HG03575 (cell line): ENCODE measurements at regions not wholly inside any gene's neighbourhood (a gene's known extent, or its start where the extent isn't known, plus 50 kb on each side); places are given as distances from the start of the nearest gene placed in this dataset.
"Not testable (repeated sequence)": the region's sequence is repeated elsewhere in the genome, so short reads cannot be mapped to it uniquely, and the experiment has no call there.

Experiments used
- ATAC-seq: cut with Tn5 transposase; IDR thresholded peaks from one replicate; pipeline ENCODE4 v1.9.1; 2021; ENCODE audit not compliant: unreplicated experiment, insufficient number of reproducible peaks, low FRiP score; ENCODE audit errors: extremely low read depth

DNA sequence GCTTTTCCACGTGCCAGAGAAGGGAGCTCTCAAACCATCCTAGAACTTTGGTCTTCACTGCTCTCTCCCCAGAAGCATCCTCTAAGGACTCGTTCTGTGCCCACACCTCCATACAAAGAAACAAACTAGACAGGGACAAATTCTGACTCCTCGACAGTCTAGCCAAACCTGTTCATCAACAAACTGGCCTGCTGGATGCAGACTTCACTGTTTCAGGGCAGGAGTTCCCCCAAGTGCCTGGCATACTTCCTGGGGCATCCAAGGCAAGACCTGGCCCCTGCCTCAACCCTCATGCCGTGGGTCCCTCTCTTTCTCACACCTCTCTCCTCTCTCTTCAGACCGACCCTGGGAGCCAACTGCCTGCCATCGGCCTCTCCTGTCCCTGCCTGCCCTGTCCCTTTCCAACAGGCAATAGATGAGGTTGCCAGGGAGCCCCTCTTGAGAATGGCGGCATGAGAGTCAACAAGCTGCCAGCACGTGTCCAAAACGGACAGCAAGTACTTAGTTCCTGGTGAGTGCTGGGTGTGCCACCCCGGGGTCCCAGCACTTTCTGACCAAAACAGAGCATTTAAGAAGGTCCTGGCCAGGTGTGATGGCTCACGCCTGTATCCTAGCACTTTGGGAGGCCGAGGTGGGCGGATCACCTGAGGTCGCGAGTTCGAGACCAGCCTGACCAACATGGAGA is 79.1 kb upstream of the HES1 start:
- no peak for ATAC-seq

DNA sequence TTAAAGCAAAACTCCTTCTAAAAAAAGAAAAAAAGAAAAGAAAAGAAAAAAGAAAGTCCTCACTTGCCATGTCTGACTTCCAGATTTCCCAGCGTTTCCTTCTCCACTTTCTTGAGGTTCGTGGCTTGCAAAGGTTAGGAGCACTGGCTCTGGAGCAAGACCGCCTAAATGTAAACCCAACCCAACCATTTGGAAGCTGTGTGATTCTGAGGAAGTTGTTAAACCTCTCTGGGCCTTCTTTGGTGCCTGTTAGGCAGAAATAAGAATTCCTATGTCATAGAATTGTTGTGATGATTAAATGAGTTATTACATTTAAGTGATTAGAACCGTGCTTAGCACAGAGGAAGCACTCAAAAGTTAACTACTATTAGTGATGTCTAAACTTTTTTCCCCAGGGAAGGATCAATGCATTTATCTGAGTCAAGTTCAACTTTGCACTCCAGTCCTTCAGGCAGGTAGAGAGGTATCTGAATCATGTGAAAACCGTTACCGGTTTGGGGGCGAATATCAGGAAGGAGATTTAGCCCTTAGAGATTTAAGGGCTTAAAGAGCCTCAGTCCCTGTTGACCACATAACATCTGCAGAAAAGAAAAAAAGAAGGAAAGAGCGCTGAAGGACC is 78.3 kb upstream of the HES1 start:
- ATAC-seq: no peak

DNA sequence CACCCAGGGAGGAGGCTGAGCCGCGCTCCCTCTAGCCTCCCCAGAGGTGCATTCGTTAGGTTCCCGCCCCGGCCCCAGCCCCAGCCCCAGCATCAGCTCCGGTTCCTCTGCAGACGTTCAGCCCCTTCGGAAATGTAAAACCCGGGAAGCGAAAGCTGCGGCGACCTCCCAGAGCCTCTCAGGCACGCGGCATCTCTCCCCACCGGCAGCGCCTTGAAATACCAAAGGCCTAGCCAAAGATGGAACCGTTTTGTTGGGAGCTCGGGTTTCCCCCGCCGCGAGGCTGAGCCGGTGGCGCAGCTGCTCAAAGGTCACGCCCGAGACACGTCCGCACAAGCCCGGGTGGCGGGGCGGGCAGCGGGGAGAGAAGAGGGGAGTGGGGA is 77.8 kb upstream of the HES1 start:
- no peak for ATAC-seq

DNA sequence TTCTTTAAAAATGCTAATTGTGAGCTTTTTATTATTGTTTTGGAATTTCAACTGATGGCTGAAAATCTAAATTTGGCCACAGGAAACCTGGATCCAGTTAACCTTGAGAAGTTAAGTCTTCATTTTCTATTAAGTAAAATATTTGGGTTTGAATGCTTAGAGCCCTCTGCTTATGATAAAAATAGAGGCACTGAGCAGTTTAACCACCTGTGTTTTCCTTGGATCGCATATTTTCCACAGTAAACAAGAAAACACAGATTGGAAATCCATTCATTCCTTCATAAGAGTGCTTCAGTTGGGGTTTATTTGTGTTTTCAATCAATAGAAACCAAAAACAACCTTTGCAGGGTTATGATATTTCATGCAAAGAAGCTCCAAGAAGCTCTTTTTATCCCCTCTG is 77.2 kb upstream of the HES1 start:
- ATAC-seq: no peak

DNA sequence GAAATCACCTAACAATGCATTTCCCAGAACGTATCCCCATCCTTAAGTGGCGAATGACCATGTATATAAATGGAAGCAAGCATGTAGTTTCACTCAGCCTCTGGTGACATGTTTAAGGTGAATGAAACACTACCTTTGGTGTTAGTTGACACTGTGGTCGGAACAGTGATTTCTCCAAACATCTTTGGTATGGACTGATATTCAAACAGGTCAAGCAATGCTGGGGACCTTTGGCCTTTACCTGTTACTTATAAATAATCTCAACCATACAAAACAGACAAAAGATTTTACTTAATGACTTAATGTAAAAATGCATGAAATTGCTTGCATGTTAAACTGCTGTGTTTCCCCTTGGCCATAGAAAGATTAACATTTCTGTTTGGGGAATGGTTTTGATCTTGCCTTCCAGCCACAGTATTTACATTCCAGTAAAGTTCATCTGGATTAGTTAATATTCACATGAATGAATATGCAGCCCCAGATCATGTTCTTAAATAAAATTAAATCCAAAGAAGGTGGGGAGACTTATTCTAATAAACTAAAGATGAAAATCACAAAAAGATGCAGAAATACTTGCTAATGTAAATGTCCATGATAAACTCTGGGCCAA is 74.4 kb upstream of the HES1 start:
- ATAC-seq: no peak

DNA sequence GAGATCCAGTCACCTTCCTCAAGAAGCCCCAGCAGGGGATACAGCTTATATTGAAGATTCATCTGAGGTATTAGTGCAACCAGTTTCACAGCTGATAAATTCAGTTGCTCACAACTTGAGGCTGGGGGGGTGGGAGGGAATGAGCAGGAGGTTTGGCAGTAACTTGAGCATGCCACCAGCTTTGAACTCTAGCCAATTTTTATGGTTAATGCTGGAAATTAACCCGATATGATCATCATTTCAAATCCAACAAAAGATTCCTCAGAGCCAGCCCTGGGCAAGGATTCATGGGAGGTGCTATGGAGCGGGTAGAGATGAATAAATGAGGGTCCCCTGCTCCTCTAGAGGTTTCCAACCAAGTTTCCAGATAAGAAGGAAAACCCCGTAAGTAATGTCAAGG is 73.1 kb upstream of the HES1 start:
- ATAC-seq: no peak

DNA sequence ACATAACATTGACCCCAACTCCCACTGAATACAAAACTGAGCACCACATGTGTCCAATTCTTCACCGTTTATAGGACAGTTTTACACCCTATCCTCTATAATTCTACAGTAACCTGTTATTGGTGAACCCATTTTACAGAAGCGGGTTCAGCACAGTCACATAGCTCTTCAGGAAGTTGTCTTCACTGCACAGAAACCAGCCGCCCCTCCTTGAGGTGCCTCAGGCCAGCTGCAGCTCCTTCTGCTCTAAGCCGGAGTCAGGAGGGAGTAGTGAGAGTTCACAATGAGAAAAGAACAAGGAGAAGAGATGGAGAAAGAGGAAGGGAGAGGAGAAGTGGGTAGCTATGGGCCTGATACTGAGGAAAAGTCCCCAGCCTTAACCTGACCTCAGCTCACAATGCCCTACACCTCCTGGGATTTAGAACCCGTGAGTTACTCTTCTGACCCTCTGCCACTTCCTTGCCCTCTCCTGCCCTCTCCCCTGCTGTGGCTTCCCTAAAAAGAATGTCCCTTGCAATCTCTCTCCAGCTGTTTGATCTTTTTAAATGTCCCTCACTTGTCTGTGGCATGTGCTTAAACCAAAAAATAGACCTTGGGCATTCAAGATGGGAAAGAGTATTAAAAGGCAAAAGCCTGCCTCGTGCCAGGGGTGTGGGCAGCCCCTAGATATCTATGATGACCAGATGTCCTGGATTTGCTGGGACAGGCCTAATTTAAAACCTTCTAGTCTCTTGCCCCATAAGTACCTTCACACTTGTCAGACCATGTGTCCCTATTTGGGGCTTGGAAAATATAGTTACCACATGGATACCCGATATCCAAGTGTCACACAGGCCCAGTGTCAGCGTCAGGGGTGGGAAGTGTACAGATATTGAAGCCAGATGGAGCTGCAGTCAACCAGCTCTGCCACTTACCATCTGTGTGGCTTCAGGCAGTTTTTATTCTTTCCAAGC is 71.3 kb upstream of the HES1 start:
- ATAC-seq: no peak

DNA sequence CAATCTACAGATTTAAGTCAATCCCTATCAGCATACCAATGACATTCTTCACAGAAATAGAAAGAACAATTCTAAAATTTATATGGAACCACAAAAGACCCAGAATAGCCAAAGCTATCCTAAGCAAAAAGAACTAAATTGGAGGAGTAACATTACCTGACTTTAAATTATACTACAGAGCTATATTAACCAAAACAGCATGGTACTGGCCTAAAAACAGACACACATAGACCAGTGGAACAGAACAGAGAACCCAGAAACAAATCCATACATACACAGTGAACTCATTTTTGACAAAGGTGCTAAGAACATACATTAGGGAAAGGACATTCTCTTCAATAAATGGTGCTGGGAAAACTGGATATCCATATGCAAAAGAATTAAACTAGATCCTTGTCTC is 68.6 kb upstream of the HES1 start:
- ATAC-seq: not testable (repeated sequence)

DNA sequence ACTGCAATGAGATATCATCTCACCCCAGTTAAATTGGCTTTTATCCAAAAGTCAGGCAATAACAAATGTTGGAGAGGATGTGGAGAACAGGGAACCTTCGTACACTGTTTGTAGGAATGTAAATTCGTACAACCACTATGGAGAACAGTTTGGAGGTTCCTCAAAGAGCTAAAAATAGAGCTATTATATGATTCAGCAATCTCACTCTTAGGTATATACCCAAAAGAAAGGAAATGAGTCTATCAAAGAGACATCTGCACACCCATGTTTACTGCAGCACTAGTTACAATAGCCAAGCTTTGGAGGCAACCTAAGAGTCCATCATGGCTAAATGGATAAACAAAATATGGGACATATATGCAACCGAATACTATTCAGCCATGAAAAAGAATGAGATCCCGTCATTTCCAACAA is 68.0 kb upstream of the HES1 start:
- no peak for ATAC-seq

DNA sequence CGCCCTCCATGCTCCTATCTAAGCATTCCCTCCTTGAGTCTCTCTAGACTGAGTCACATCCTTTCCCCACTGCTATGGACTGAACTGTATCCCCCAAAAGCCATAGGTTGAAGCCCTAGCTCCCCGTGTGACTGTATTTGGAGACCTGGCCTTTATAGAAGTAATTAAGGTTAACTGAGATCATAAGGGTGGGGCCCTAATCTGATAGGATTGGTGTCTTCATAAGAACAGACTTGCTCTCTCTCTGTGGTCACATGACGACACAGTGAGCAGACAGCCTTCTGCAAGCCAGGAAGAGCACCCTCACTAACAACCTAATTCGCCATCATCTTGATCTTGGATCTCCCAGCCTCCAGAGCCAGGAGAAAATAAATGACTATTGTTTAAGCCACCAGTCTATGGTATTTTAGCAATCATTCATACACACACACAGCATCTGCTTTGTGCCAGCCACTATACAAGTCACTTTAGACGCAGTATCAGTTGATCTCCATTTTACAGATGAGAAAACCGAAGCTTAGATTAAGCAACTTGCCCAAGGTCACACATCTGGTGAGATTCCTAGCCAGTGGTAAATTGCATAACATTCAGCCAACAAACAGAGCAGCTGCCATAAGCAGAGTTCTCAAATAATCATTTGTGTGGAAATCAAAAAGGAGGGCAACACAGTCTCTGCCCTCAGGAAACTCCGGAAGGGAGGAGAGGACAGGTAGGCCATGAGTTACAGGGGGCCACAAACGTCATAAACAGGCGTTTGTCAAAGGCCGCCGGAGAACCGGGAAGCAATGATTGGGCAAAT is 66.3 kb upstream of the HES1 start:
- ATAC-seq: no peak

DNA sequence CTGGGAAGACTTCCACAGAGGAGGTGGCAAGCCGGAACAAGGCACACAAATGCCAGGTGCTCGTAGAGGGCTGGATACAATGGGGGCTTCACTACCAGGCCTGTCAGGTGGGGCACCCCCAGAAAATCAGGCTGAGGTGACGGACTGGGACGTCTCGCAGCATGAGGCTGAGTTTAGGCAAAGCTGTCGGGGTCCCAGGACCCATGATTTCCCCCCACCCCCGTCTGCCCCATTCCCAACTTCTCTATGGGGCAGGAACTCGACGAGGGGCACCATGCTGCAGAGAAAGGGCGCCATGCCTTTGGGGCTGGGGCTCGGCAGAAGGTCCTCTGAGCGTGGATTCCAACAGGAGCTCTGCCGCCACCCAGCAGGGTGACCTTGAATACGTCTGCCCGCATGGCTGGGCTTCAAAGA is 65.7 kb upstream of the HES1 start:
- peak; percentile 16 for ATAC-seq

DNA sequence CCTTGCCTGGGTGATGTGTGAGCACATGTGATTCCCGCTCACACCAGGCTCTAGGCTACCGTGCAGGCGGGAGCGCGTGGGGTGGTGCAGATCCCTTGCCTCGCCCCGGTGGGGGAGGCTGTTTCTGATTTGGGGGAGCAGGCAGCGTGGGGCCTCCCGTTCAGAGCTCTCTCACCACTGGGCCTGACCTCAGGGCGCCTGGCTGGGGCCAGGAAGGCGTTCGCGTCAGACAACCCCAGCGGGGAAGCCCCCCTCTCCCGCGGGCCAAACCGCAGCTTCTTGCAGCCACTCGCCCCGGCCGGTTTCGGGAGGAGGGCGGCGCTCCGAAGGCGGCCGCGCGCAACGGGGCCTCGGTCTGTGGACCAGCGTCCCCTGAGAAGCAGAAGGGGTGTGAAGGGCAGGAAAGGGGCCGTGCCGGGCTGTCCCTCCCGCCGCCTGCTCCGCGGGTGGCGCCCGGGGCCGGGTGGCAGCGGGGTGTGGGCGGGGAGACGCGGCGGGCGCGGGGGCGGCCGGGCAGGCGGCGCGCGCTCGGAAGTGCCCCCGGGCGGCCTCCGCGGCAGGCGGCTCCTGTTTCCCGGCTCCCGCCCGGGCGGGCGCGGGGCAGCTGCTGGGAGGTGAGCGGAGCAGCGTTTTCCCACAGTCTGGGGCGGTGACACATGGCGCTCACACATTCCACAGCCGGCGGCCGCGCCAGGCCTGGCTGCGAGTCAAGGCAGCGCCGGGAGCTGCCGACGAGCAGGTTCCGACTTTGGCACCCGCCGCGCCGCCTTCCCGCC is 65.1 kb upstream of the HES1 start:
- ATAC-seq: peak; percentile 53

DNA sequence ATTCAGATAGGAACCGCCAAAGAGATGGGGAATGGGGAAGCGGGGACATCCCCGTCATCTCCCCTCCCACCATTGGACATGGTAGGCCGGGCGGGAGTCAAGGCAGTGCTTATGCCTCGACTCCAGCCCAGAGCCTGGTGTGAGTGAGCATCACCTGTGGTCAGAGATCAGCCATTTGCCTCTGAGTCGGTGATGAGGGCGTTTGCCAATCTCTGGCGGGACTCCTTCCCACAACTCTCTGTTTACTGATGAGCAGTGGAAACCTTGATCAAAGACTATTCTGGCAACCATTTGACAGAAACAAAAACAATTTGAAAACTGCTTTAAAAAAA is 63.9 kb upstream of the HES1 start:
- ATAC-seq: no peak

DNA sequence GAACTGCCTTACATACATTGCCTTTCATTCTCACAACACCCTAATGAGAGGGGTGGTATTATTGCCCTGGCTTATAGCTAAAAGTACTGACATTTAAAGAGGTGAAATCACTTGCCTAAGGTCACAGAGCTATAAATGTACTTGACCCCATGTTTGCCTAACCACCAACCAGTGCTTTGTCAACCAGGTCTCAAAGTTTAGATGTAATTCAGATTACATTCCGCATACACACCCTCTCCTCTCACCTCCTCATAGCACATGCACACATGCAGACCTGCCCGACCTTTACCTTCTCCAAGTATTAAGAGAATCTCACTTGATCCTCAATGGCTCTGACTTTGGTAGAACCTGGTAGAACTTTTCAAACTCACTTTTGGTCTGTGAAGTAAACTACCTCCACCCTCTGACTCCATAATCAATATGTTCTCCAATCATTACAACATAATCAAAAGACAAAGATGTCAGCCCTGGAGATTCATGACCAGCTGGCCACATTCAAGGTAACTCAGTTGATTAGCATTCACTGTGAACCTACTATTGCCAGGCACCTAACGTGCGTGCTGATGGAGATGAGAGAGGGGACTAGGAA is 63.2 kb upstream of the HES1 start:
- ATAC-seq: no peak

DNA sequence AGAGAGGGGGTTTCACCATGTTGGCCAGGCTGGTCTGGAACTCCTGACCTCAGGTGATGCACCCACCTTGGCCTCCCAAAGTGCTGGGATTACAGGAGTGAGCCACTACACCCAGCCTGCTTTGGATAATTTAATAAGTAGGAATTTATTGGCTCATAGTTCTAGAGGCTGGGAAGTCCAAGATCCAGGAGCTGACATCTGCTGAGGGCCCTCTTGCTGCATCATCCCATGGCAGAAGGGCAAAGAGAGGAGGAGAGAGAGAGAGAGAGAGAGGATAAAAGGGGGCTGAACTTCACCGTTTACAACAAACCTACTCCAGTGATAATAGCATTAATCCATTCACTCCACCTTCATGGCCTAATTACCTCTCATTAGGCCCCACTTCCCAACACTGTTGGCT is 62.0 kb upstream of the HES1 start:
- ATAC-seq: no peak

DNA sequence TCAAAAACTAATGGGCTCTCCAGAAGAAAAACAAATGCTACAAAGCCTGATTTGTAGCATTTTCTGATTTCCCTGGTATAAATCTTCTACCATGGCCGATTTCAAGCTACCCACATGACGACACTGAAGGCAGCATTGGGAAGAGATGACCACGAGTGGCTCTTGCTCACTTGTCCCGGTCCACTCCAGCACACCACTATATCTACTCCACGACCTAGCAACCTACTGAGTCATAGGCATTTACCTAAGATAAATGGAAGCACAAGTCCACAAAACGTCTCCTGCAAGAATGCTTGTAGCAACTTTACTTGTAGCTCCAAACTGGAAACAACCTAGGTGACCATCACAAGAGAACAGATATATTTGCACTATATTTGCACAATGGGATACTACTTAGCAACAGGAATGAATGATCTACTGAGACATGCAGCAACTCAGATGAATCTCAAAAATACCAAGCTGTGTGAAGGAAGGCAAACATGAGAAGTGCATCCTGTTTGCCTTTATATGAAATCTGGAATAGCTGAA is 60.8 kb upstream of the HES1 start:
- ATAC-seq: no peak

DNA sequence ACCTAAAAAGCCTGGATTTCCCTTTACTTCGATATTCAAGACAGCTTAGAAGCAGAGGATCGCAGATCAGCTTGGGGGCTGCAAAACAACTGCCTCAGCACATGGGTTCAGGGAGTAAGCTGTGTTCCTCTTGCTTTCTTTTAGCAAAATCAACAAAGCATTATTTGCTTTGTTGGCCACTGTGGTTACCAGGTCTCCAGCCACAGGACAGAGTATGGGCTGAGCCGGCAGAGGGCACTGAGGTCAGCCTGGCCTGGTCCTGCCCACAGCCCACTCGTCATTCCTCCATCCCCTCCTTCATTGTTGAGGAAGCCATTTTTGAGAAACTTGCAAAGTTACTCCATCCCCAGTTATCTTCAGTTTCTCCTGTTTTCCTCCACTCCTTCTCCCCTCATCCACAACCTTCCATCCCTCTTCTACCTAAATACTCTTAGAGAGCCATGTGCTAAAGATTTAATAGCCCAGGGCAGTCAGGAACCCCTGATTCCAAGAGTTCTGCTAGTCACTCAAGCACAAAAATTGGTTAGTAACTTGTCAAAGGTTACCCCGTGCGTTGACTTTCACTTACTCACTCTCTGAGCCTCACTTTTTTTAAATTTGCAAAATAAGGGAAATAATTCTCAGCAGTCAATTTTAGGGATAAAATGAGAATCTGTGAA is 60.0 kb upstream of the HES1 start:
- ATAC-seq: no peak
